ENCODE measurements at regions not wholly inside any gene's neighbourhood (a gene's known extent, or its start where the extent isn't known, plus 50 kb on each side); places are given as distances from the start of the nearest gene placed in this dataset.
"Not testable (repeated sequence)": the region's sequence is repeated elsewhere in the genome, so short reads cannot be mapped to it uniquely, and the experiment has no call there.

GRCh38 chr3:144984481-144984880 is 1012.9 kb downstream of the DIPK2A start:
- not testable (repeated sequence) for H3K27me3 ChIP-seq (ENCODE audit: insufficient read depth); H3K4me3 Mint-ChIP-seq; H3K27ac ChIP-seq (ENCODE audit: low read depth); H3K27me3 Mint-ChIP-seq (ENCODE audit: insufficient read depth, low read depth, poor library complexity); H4K20me1 ChIP-seq (replicated peaks; ENCODE audit: insufficient read depth); H3K9me2 ChIP-seq (ENCODE audit: insufficient read depth); H3K4me1 ChIP-seq (ENCODE audit: insufficient read depth); H3K4me1 Mint-ChIP-seq; H3K4me3 ChIP-seq; ATAC-seq; H3K4me2 ChIP-seq; H3K36me3 ChIP-seq (ENCODE audit: insufficient read depth); H2AFZ ChIP-seq; H3K27ac Mint-ChIP-seq; H3K79me2 ChIP-seq (replicated peaks; ENCODE audit: insufficient read depth); H3F3A ChIP-seq (replicated peaks; ENCODE audit: low read depth); DNase-seq (ENCODE audit: low spot score)
- peaks cover 28% of the 10 kb centered on the region for H3K36me3 Mint-ChIP-seq (ENCODE audit: low read depth)
- H3K9me3 Mint-ChIP-seq, result peaks cover 28% of the 10 kb centered on the region

GRCh38 chr3:144989807-144990206 is 1018.2 kb downstream of the DIPK2A start:
- H3K9me2 ChIP-seq (ENCODE audit: insufficient read depth), result peaks cover 7% of the 10 kb centered on the region
- no peak overlapping the region for H3K4me3 Mint-ChIP-seq
- TF ChIP-seq ZNF462 (CRISPR knock-in tag; IDR thresholded peaks at IDR 0.05) (no peak), EZH2phosphoT487 (IDR thresholded peaks at IDR 0.05; ENCODE audit: unreplicated experiment) (no peak), ZNF331 (CRISPR knock-in tag; IDR thresholded peaks at IDR 0.05; ENCODE audit: low read depth) (no peak), EZH2 (IDR thresholded peaks at IDR 0.05; ENCODE audit: low read depth, unreplicated experiment) (no peak), ETS1 (IDR thresholded peaks at IDR 0.05) (no peak), JUNB (IDR thresholded peaks at IDR 0.05; ENCODE audit: unreplicated experiment) (no peak), ZNF114 (CRISPR knock-in tag; IDR thresholded peaks at IDR 0.05) (no peak), POLR2AphosphoS5 (IDR thresholded peaks at IDR 0.05; ENCODE audit: low read depth) (no peak), CTCF (conservative IDR thresholded peaks at IDR 0.05; ENCODE audit: low read depth in 2 of 2) (no peak), CREB1 (CRISPR knock-in tag; IDR thresholded peaks at IDR 0.05; ENCODE audit: low read depth) (no peak), NANOG (IDR thresholded peaks at IDR 0.05; ENCODE audit: borderline replicate concordance) (no peak), STAT1 (IDR thresholded peaks at IDR 0.05; ENCODE audit: unreplicated experiment) (no peak)

More at GRCh38 chr3:144989807-144990206, 1018.2 kb downstream of the DIPK2A start:
- Mint-ChIP-seq H3K9me3 (peaks cover 7% of the 10 kb centered on the region), H3K27ac (no peak overlapping the region), H3K36me3 (ENCODE audit: low read depth) (peaks cover 5% of the 10 kb centered on the region; the same call in 2 of the 3 replicates), H3K4me1 (peaks cover 5% of the 10 kb centered on the region), H3K27me3 (ENCODE audit: insufficient read depth, low read depth, poor library complexity) (peaks cover 2% of the 10 kb centered on the region)
- ATAC-seq (no peak), DNase-seq (ENCODE audit: low spot score) (no peak)
- H3K4me3 ChIP-seq, result no peak overlapping the region
- no peak overlapping the region for H3K4me2 ChIP-seq
- H3F3A ChIP-seq (replicated peaks; ENCODE audit: low read depth), result no peaks in the 10 kb centered on the region
- H3K36me3 ChIP-seq (ENCODE audit: insufficient read depth), result no peaks in the 10 kb centered on the region
- H3K27me3 ChIP-seq (ENCODE audit: insufficient read depth), result no peaks in the 10 kb centered on the region
- H4K20me1 ChIP-seq (replicated peaks; ENCODE audit: insufficient read depth), result no peaks in the 10 kb centered on the region
- H2AFZ ChIP-seq, result no peak overlapping the region
- H3K27ac ChIP-seq (ENCODE audit: low read depth), result no peak overlapping the region
- no peaks in the 10 kb centered on the region for H3K79me2 ChIP-seq (replicated peaks; ENCODE audit: insufficient read depth)
- no peaks in the 10 kb centered on the region for H3K4me1 ChIP-seq (ENCODE audit: insufficient read depth)
